GM12878 (cell line): ENCODE measurements at regions not wholly inside any gene's neighbourhood (a gene's known extent, or its start where the extent isn't known, plus 50 kb on each side); places are given as distances from the start of the nearest gene placed in this dataset.

ENCODE experiments used
- BCL11A ChIP-seq: IDR thresholded peaks from 2 replicates; pipeline ENCODE4 v1.6.1; 2011; ENCODE audit warnings: low read depth, low read length
- EZH2 ChIP-seq: IDR thresholded peaks from 2 replicates; pipeline ENCODE4 v1.6.1; 2012; ENCODE audit warnings: low read depth, mild to moderate bottlenecking, control low read depth, inconsistent platforms, low read length, borderline replicate concordance; ENCODE audit not compliant: control insufficient read depth
- FOXM1 ChIP-seq: IDR thresholded peaks from 2 replicates; pipeline ENCODE4 v1.6.1; 2012; ENCODE audit warnings: low read depth, mild to moderate bottlenecking, inconsistent platforms, low read length, moderate library complexity
- POLR2AphosphoS5 ChIP-seq: IDR thresholded peaks from 2 replicates; pipeline ENCODE4 v1.6.1; 2011; ENCODE audit warnings: mild to moderate bottlenecking, low read length, inconsistent platforms
- STAT3 ChIP-seq: IDR thresholded peaks from 2 replicates; pipeline ENCODE4 v1.6.1; 2011; ENCODE audit warnings: low read depth, low read length, improper control_type of control experiment
- USF2 ChIP-seq: IDR thresholded peaks from 2 replicates; pipeline ENCODE4 v1.6.1; 2011; ENCODE audit warnings: low read depth, low read length, improper control_type of control experiment, borderline replicate concordance
- ZBTB4 ChIP-seq: fragments of 450-650 bp; formaldehyde crosslinking; IDR thresholded peaks from 2 replicates; pipeline ENCODE4 v1.4.0; 2022; ENCODE audit warnings: mild to moderate bottlenecking, moderate library complexity
- ZBTB40 ChIP-seq: fragments of 450-650 bp; IDR thresholded peaks from 2 replicates; pipeline ENCODE4 v1.6.1; 2016; ENCODE audit warnings: mild to moderate bottlenecking, moderate library complexity, borderline replicate concordance
- ZZZ3 ChIP-seq: IDR thresholded peaks from 2 replicates; pipeline ENCODE4 v1.6.1; 2011; ENCODE audit warnings: low read depth; ENCODE audit not compliant: control insufficient read depth, insufficient read length

GRCh38 chr12:20282401-20282800 is 85.9 kb upstream of the PDE3A start:
- no peak for TF ChIP-seq BCL11A
- TF ChIP-seq ZZZ3, result no peak
- TF ChIP-seq POLR2AphosphoS5, result no peak
- TF ChIP-seq ZBTB40, result no peak
- TF ChIP-seq ZBTB4 (CRISPR knock-in tag), result no peak
- no peak for TF ChIP-seq EZH2
- no peak for TF ChIP-seq STAT3
- no peak for TF ChIP-seq USF2
- no peak for TF ChIP-seq FOXM1
